Breast epithelium (tissue), 3 donors: ENCODE measurements at regions not wholly inside any gene's neighbourhood (a gene's known extent, or its start where the extent isn't known, plus 50 kb on each side); places are given as distances from the start of the nearest gene placed in this dataset.

ENCODE experiments used
- POLR2A ChIP-seq: fragments of 450-650 bp; IDR thresholded peaks from one replicate; pipeline ENCODE4 v1.6.1; 2016; ENCODE audit warnings: antibody characterized with exemption, mild to moderate bottlenecking, moderate library complexity
- TF ChIP-seq, protein P1 (sequence below), 3 donors: fragments of 450-650 bp; IDR thresholded peaks; one replicate each; pipeline ENCODE4 v1.5.1; 2016 to 2017; ENCODE audit warnings: antibody characterized with exemption in 3 of 3, mild to moderate bottlenecking in 3 of 3, moderate library complexity in 3 of 3

DNA sequence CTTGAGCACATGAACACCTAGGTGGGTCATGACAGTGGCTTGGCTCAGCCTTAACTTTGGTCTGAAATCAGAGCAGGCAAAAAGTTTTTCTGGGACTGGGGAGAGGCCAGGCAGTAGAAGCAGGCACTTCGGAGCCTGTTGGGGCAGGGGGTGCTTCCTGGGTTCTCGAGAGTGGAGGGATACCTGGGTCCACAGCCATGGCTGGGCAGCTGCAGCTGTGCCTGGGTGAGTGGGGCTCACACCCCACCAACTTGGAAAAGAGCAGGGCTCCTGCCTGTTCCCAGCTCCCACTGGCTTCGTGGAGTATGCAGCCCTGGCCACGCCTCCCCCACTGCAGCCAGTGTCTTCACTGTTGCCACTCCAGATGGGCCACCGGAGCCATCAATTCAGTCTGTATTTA, 56.4 kb upstream of the NUDT6 start:
- TF ChIP-seq, protein P1, sequence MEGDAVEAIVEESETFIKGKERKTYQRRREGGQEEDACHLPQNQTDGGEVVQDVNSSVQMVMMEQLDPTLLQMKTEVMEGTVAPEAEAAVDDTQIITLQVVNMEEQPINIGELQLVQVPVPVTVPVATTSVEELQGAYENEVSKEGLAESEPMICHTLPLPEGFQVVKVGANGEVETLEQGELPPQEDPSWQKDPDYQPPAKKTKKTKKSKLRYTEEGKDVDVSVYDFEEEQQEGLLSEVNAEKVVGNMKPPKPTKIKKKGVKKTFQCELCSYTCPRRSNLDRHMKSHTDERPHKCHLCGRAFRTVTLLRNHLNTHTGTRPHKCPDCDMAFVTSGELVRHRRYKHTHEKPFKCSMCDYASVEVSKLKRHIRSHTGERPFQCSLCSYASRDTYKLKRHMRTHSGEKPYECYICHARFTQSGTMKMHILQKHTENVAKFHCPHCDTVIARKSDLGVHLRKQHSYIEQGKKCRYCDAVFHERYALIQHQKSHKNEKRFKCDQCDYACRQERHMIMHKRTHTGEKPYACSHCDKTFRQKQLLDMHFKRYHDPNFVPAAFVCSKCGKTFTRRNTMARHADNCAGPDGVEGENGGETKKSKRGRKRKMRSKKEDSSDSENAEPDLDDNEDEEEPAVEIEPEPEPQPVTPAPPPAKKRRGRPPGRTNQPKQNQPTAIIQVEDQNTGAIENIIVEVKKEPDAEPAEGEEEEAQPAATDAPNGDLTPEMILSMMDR (IDR thresholded peaks at IDR 0.05) = no peak
- TF ChIP-seq POLR2A = no peak
